ENCODE measurements at regions not wholly inside any gene's neighbourhood (a gene's known extent, or its start where the extent isn't known, plus 50 kb on each side); places are given as distances from the start of the nearest gene placed in this dataset.

GRCh38 chr7:36038063-36038721 lies 114.9 kb upstream of the EEPD1 start:
- Histone ChIP-seq H3K4me1 (peaks cover 9 to 40% (median 21%) of the 10 kb centered on the region in 6 donors), H3K4me3 (no peak overlapping the region), H3K27me3 (replicated peaks in 1 of 7) (no peaks in the 10 kb centered on the region), H3K9me3 (no peaks in the 10 kb centered on the region), H3K36me3 (no peaks in the 10 kb centered on the region), H3K27ac (peak overlapping the region in 6 of 8 donors; percentile 56 to 81 (median 74))
- WGBS, 5 donors, result 85 to 94% (median 89%) methylated on average over 7 of the region's 7 CpGs
- no peak for DNase-seq
- TF ChIP-seq POLR2A (IDR thresholded peaks at IDR 0.05) (no peak), POLR2AphosphoS5 (IDR thresholded peaks at IDR 0.05) (no peak)
- TF ChIP-seq, protein P1, sequence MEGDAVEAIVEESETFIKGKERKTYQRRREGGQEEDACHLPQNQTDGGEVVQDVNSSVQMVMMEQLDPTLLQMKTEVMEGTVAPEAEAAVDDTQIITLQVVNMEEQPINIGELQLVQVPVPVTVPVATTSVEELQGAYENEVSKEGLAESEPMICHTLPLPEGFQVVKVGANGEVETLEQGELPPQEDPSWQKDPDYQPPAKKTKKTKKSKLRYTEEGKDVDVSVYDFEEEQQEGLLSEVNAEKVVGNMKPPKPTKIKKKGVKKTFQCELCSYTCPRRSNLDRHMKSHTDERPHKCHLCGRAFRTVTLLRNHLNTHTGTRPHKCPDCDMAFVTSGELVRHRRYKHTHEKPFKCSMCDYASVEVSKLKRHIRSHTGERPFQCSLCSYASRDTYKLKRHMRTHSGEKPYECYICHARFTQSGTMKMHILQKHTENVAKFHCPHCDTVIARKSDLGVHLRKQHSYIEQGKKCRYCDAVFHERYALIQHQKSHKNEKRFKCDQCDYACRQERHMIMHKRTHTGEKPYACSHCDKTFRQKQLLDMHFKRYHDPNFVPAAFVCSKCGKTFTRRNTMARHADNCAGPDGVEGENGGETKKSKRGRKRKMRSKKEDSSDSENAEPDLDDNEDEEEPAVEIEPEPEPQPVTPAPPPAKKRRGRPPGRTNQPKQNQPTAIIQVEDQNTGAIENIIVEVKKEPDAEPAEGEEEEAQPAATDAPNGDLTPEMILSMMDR (IDR thresholded peaks at IDR 0.05 in 8 of 11, conservative IDR thresholded peaks at IDR 0.05 in 3 of 11), result no peak
- intact Hi-C loops (cut with DNase I; ENCODE audit: low total_unique reads), result no loop called here

DNA sequence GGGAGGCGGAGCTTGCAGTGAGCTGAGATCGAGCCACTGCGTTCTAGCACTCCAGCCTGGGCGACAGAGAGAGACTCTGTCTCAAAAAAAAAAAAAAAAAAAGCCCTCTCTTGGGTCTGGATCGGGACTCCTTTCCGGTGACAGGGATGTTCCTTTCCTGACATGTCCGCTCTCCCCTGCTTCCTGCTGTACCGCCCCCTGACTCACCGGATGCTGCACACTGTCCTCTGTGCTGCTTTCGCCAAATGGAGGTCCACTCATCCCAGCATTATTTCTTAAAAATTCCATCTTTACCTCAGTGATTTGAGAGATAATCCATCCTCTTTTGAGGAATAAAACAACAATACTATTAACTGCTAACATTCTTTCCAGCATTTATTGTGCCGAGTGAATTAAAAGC lies 113.8 kb upstream of the EEPD1 start:
- no peaks in the 10 kb centered on the region for H3K9me3 ChIP-seq
- DNase-seq, result no peak
- H3K4me1 ChIP-seq, result peaks cover 9 to 44% (median 25%) of the 10 kb centered on the region in 6 donors
- WGBS, 5 donors, result 67 to 83% (median 75%) methylated on average over 11 of the region's 11 CpGs
- H3K36me3 ChIP-seq, result no peaks in the 10 kb centered on the region
- TF ChIP-seq POLR2AphosphoS5 (IDR thresholded peaks at IDR 0.05), result no peak
- TF ChIP-seq POLR2A (IDR thresholded peaks at IDR 0.05), result no peak
- TF ChIP-seq, protein P1 (IDR thresholded peaks at IDR 0.05 in 8 of 11, conservative IDR thresholded peaks at IDR 0.05 in 3 of 11), result no peak
- no peak overlapping the region for H3K4me3 ChIP-seq
- intact Hi-C loops (cut with DNase I; ENCODE audit: low total_unique reads), result no loop called here
- H3K27ac ChIP-seq, result peak overlapping the region in 3 of 8 donors; percentile 37 to 81 (median 81)
- no peaks in the 10 kb centered on the region for H3K27me3 ChIP-seq (replicated peaks in 1 of 7)

- Histone ChIP-seq H3K27me3 (replicated peaks in 1 of 7) (no peaks in the 10 kb centered on the region), H3K4me1 (peaks cover 9 to 49% (median 28%) of the 10 kb centered on the region in 6 donors)
Observed at GRCh38 chr7:36039671-36040070, 113.4 kb upstream of the EEPD1 start.

DNA sequence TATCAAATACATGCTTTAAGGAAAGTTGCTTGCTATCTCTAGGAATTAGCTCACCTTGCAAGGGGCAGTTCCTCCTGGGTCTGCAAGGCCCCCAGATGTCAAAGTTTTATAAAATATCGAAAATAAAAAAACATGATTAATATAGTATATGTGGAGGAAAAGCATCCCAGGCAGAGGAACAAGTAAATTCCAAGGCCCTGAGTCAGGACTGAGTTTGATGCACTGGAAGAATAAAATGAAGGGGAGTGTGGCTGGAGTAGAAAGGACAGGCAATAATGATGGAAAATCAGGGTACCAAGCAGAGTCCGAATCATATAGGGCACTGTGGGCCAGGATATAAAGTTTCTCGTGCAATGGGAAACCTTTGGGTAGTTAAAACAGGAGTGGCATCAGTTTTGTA lies 112.4 kb upstream of the EEPD1 start:
- H3K4me3 ChIP-seq, result no peak overlapping the region
- H3K27ac ChIP-seq, result no peak overlapping the region
- DNase-seq, result no peak
- TF ChIP-seq POLR2A (IDR thresholded peaks at IDR 0.05) (no peak), POLR2AphosphoS5 (IDR thresholded peaks at IDR 0.05) (no peak)
- TF ChIP-seq, protein P1 (IDR thresholded peaks at IDR 0.05 in 8 of 11, conservative IDR thresholded peaks at IDR 0.05 in 3 of 11), result no peak
- no peaks in the 10 kb centered on the region for H3K36me3 ChIP-seq
- 83 to 98% (median 92%) methylated on average over 3 of the region's 3 CpGs for WGBS, 5 donors
- no peaks in the 10 kb centered on the region for H3K9me3 ChIP-seq
- intact Hi-C loops (cut with DNase I; ENCODE audit: low total_unique reads), result no loop called here
- peaks cover 9 to 53% (median 29%) of the 10 kb centered on the region in 6 donors for H3K4me1 ChIP-seq
- no peaks in the 10 kb centered on the region for H3K27me3 ChIP-seq (replicated peaks in 1 of 7)

More at GRCh38 chr7:36039671-36040070, 113.4 kb upstream of the EEPD1 start:
- H3K4me3 ChIP-seq, result no peak overlapping the region
- no peaks in the 10 kb centered on the region for H3K9me3 ChIP-seq
- peak overlapping the region in 3 of 8 donors; percentile 37 to 81 (median 81) for H3K27ac ChIP-seq
- TF ChIP-seq POLR2AphosphoS5 (IDR thresholded peaks at IDR 0.05) (no peak), POLR2A (IDR thresholded peaks at IDR 0.05) (no peak)
- TF ChIP-seq, protein P1 (IDR thresholded peaks at IDR 0.05 in 8 of 11, conservative IDR thresholded peaks at IDR 0.05 in 3 of 11), result no peak
- no peak for DNase-seq
- WGBS, 5 donors, result 62 to 76% (median 72%) methylated on average over 3 of the region's 3 CpGs
- intact Hi-C loops (cut with DNase I; ENCODE audit: low total_unique reads), result no loop called here
- no peaks in the 10 kb centered on the region for H3K36me3 ChIP-seq

Data from spleen (tissue), 11 donors.